NB4 (cell line): ENCODE measurements at regions not wholly inside any gene's neighbourhood (a gene's known extent, or its start where the extent isn't known, plus 50 kb on each side); places are given as distances from the start of the nearest gene placed in this dataset.

Source experiments
- DNase-seq: peaks from one replicate; pipeline ENCODE4 v3.0.0; 2010; ENCODE audit warnings: low read depth
- H3K4me3 ChIP-seq: one replicate; pipeline ENCODE4 v1.5.1; 2011; ENCODE audit warnings: mild to moderate bottlenecking, low read depth, low read length, moderate library complexity
- MYC ChIP-seq: IDR thresholded peaks from 2 replicates; pipeline ENCODE4 v1.6.1; 2011; ENCODE audit warnings: low read depth, low read length
- POLR2A ChIP-seq: IDR thresholded peaks from 2 replicates; pipeline ENCODE4 v1.6.1; 2011; ENCODE audit warnings: mild to moderate bottlenecking; ENCODE audit not compliant: insufficient read length; ENCODE audit errors: extremely low read depth
- TF ChIP-seq, protein P1 (sequence below): IDR thresholded peaks from 2 replicates; pipeline ENCODE4 v1.6.1; 2011; ENCODE audit warnings: low read depth, low read length
- TF ChIP-seq, protein P2 (sequence below): IDR thresholded peaks from one replicate; pipeline ENCODE4 v1.5.1; 2012; ENCODE audit warnings: low read depth, low read length

DNA sequence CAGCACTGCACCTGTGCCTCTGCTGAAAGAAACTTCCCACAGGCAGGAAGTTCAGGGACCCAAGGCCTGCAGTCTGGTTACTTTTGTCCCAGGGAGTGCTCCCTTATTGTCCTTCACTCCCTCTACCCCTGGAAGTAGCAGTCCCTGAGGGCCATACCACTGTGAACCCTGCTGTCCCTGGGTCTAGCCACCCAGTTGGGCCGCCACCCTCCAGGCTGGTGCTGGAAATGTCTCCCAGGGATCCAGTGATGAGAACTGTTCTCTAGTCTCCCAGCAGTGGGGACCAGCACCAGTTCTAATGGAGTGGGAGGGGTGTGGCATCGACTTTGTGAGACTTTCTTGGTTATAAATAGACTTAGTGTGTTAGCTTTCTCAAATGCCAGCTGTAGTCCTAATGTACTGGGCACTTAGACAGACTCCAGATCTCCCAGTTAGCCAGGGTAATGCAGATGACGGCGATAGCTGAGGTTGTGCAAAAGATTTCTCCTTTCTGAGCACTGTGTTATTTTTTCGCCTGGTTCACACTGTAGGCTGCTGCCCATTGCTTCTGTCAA, 462.5 kb downstream of the CDH26 start:
- no peak for DNase-seq
- no peak overlapping the region for H3K4me3 ChIP-seq
- TF ChIP-seq, protein P1, sequence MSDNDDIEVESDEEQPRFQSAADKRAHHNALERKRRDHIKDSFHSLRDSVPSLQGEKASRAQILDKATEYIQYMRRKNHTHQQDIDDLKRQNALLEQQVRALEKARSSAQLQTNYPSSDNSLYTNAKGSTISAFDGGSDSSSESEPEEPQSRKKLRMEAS = no peak
- TF ChIP-seq, protein P2, sequence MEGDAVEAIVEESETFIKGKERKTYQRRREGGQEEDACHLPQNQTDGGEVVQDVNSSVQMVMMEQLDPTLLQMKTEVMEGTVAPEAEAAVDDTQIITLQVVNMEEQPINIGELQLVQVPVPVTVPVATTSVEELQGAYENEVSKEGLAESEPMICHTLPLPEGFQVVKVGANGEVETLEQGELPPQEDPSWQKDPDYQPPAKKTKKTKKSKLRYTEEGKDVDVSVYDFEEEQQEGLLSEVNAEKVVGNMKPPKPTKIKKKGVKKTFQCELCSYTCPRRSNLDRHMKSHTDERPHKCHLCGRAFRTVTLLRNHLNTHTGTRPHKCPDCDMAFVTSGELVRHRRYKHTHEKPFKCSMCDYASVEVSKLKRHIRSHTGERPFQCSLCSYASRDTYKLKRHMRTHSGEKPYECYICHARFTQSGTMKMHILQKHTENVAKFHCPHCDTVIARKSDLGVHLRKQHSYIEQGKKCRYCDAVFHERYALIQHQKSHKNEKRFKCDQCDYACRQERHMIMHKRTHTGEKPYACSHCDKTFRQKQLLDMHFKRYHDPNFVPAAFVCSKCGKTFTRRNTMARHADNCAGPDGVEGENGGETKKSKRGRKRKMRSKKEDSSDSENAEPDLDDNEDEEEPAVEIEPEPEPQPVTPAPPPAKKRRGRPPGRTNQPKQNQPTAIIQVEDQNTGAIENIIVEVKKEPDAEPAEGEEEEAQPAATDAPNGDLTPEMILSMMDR = no peak
- TF ChIP-seq MYC (no peak), POLR2A (no peak)

DNA sequence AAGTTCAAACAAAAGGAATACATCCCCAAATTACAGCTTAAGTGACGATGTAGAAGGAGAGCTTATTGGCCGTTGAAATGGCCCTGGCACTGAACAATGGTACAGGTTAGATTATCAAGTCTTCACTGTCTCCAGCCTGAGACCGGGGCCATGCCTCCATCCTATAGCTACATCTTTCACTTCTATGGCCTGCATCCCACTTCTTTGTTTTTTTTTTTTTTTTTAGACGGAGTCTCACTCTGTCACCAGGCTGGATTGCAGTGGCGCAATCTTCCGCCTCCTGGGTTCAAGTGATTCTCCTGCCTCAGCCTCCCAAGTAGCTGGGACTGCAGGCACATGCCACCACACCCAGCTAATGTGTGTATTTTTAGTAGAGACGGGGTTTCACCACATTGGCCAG, 464.6 kb downstream of the CDH26 start:
- H3K4me3 ChIP-seq = no peak overlapping the region
- DNase-seq = no peak
- no peak for TF ChIP-seq POLR2A
- TF ChIP-seq, protein P1 = no peak
- TF ChIP-seq, protein P2 = no peak
- no peak for TF ChIP-seq MYC

DNA sequence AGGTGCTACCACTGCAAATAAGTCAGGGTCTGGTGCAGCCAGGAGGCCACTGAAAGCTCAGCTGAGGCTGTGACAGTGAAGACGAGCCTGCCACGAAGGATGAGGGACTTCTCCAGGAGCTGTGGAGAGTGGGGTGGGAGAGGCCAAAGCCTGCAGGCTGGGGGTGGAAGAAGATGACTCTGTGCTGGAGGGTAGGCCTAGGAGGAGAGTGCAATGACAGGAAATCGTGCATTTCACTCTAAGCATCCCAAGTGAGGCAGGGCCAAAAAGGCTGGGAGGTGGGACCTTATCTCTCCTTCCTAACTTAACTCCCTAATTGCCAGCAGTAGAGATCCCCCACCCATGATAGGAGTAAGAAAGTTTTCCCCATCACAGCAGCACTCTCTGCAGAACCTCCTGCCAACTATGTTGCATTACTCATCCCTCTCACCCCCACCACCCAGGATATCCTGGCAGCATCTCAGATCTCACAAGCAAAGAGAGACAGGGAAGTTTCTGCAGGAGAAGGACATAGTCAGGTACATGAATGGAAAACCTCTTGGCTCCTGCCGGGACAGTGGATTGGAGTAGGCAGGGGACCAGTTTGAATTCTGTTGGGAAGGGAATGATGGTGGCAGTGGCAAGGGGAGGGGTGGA, 466.2 kb downstream of the CDH26 start:
- no peak for TF ChIP-seq MYC
- TF ChIP-seq, protein P1 = no peak
- TF ChIP-seq, protein P2 = no peak
- TF ChIP-seq POLR2A = no peak
- no peak overlapping the region for H3K4me3 ChIP-seq
- DNase-seq = no peak

DNA sequence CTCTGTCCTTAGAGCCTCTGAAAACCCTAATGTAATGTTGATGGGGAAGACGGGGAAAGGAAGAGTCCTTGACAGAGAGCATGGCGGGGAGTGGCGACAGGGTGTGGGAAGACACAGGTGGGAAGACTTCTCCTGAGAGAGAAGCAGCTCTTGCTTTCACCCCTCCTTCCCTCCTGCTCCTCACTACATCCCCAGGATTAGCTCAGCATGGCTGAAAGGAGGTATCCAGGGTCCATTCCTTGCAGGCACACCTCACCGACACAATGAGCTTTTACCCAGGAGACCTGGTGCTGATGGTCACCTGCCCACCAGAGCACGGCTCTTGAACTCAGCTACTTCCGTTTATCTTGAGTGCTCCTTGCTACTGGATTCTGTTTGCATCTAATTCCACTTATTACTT, 469.3 kb downstream of the CDH26 start:
- no peak for DNase-seq
- TF ChIP-seq, protein P1 = no peak
- TF ChIP-seq, protein P2 = no peak
- TF ChIP-seq MYC = no peak
- TF ChIP-seq POLR2A = no peak
- H3K4me3 ChIP-seq = no peak overlapping the region

DNA sequence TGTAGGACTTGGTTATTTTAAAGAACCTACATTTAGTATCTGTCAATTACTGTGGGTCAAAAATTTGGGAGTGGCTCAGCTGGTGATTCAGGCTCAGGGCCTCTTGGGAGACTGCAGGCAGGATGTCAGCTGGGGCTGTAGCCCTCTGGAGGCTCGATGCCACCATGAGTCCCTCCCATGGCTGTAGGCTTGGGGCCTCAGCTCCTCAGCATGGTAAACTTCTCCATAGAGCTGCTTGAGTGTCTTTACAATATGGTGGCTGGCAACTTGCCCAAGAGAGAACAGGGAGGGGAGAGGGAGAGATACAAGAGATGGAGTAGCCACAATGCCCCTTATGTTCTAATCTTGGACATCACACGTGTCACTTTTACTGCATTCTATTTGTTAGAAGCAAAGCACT, 470.4 kb downstream of the CDH26 start:
- peak; percentile 28 for DNase-seq
- no peak overlapping the region for H3K4me3 ChIP-seq
- TF ChIP-seq, protein P1 = no peak
- TF ChIP-seq POLR2A = no peak
- TF ChIP-seq, protein P2 = no peak
- no peak for TF ChIP-seq MYC

DNA sequence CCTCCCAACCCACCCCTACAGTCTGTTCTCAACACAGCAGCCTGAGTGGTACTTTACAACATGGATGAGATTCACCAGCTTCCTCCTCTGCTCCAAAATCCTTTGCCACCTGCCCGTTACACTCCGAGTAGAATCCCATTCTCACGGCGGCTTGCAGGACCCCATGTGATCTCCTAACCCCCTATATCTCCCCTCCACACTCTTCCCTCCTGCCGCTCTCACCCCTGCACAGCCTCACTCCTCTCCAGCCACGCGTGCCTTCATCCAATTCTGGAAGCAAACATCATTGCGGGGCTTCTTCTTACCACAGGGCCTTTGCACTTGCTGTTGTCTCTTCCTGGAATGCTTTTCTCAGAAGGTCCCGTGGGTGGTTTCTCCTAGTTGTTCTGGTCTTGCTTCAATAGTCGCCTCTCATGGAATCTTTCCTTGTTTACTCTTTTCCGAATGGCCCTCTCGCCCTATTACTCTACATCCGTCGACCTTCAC, 472.3 kb downstream of the CDH26 start:
- TF ChIP-seq POLR2A (no peak), MYC (no peak)
- TF ChIP-seq, protein P2 = no peak
- TF ChIP-seq, protein P1 = no peak
- no peak overlapping the region for H3K4me3 ChIP-seq
- no peak for DNase-seq
